Endodermal cell (in vitro differentiated cells): ENCODE measurements at regions not wholly inside any gene's neighbourhood (a gene's known extent, or its start where the extent isn't known, plus 50 kb on each side); places are given as distances from the start of the nearest gene placed in this dataset.

Experiments used
- DNase-seq: peaks from one replicate; pipeline ENCODE4 v3.0.0-alpha.2; 2017
- H3K27ac ChIP-seq: 2 replicates; pipeline ENCODE4 v1.5.1; 2013; ENCODE audit warnings: mild to moderate bottlenecking, low read depth, low read length, moderate library complexity
- H3K27me3 ChIP-seq: 2 replicates; pipeline ENCODE4 v1.6.1; 2013; ENCODE audit warnings: mild to moderate bottlenecking, low read length, moderate library complexity; ENCODE audit not compliant: insufficient read depth, control insufficient read depth, poor library complexity, severe bottlenecking
- H3K36me3 ChIP-seq: 2 replicates; pipeline ENCODE4 v1.7.0; 2013; ENCODE audit warnings: mild to moderate bottlenecking, low read length, moderate library complexity; ENCODE audit not compliant: control insufficient read depth, insufficient read depth
- H3K4me1 ChIP-seq: one replicate; pipeline ENCODE4 v1.7.0; 2013; ENCODE audit warnings: low read length; ENCODE audit not compliant: control insufficient read depth, insufficient read depth
- H3K4me3 ChIP-seq: 2 replicates; pipeline ENCODE4 v1.5.1; 2013; ENCODE audit warnings: mild to moderate bottlenecking, low read length, moderate library complexity
- H3K9ac ChIP-seq: 2 replicates; pipeline ENCODE4 v1.6.1; 2013; ENCODE audit warnings: mild to moderate bottlenecking, low read length, moderate library complexity; ENCODE audit not compliant: poor library complexity, severe bottlenecking; ENCODE audit errors: extremely low read depth
- H3K9me3 ChIP-seq: 2 replicates; pipeline ENCODE4 v1.6.1; 2013; ENCODE audit warnings: mild to moderate bottlenecking, low read length, moderate library complexity; ENCODE audit not compliant: control insufficient read depth
- H3K27ac Mint-ChIP-seq: 2 replicates; pipeline ENCODE4 v1.8.0; 2020; ENCODE audit warnings: mixed read lengths
- H3K27me3 Mint-ChIP-seq: 2 replicates; pipeline ENCODE4 v1.8.0; 2021; ENCODE audit warnings: mild to moderate bottlenecking, mixed read lengths; ENCODE audit not compliant: insufficient read depth
- H3K36me3 Mint-ChIP-seq: 2 replicates; pipeline ENCODE4 v1.8.0; 2020; ENCODE audit warnings: low read depth, mixed read lengths
- H3K4me1 Mint-ChIP-seq: 2 replicates; pipeline ENCODE4 v1.8.0; 2020; ENCODE audit warnings: mixed read lengths
- H3K4me3 Mint-ChIP-seq: 2 replicates; pipeline ENCODE4 v1.8.0; 2020; ENCODE audit warnings: mild to moderate bottlenecking, moderate library complexity, mixed read lengths
- H3K9me3 Mint-ChIP-seq: 2 replicates; pipeline ENCODE4 v1.8.0; 2020; ENCODE audit warnings: mild to moderate bottlenecking, mixed read lengths
- CTCF ChIP-seq: fragments of 200-600 bp; sonication (generic); conservative IDR thresholded peaks from 2 replicates; pipeline ENCODE4 v1.5.0; 2021; ENCODE audit warnings: antibody characterized with exemption, mild to moderate bottlenecking
- WGBS, 2 experiments: methylation state at CpG; one replicate each; pipeline versions ENCODE4 v1.1.5 to v1.1.7; 2013; ENCODE audit warnings: missing lambda C conversion rate in 2 of 2, mixed read lengths in 1 of 2; ENCODE audit not compliant: insufficient coverage in 1 of 2, insufficient read length in 1 of 2; 5-methylcytosine and 5-hydroxymethylcytosine counted together

- Histone ChIP-seq H3K4me1 (no peaks in the 10 kb centered on the region), H3K27me3 (no peaks in the 10 kb centered on the region), H3K9ac (no peak overlapping the region), H3K36me3 (no peaks in the 10 kb centered on the region), H3K9me3 (peaks cover 16% of the 10 kb centered on the region), H3K4me3 (no peak overlapping the region), H3K27ac (no peak overlapping the region)
- H3K27ac Mint-ChIP-seq = peak overlapping the region; percentile 37
- 81 to 100% methylated on average over 1 to 2 of the region's 2 CpGs for WGBS, 2 experiments
- no peaks in the 10 kb centered on the region for H3K36me3 Mint-ChIP-seq
- no peak for TF ChIP-seq CTCF
- no peaks in the 10 kb centered on the region for H3K9me3 Mint-ChIP-seq
- no peak overlapping the region for H3K4me3 Mint-ChIP-seq
- no peaks in the 10 kb centered on the region for H3K27me3 Mint-ChIP-seq
- peak; percentile 53 for DNase-seq
- H3K4me1 Mint-ChIP-seq = peaks cover 8% of the 10 kb centered on the region
Measured at GRCh38 chr1:187157552-187157951, 328.8 kb downstream of the PLA2G4A start.

- H3K27me3 ChIP-seq = no peaks in the 10 kb centered on the region
- no peaks in the 10 kb centered on the region for H3K27me3 Mint-ChIP-seq
- H3K4me1 Mint-ChIP-seq = no peaks in the 10 kb centered on the region
- no peak for DNase-seq
- no peak overlapping the region for H3K27ac Mint-ChIP-seq
- H3K36me3 ChIP-seq = no peaks in the 10 kb centered on the region
- peaks cover 8% of the 10 kb centered on the region for H3K9me3 ChIP-seq
- no peak for TF ChIP-seq CTCF
- H3K4me1 ChIP-seq = no peaks in the 10 kb centered on the region
- no peak overlapping the region for H3K4me3 Mint-ChIP-seq
- no peak overlapping the region for H3K4me3 ChIP-seq
- no peaks in the 10 kb centered on the region for H3K36me3 Mint-ChIP-seq
- H3K27ac ChIP-seq = no peak overlapping the region
- H3K9ac ChIP-seq = no peak overlapping the region
- H3K9me3 Mint-ChIP-seq = peaks cover 8% of the 10 kb centered on the region
Measured at GRCh38 chr1:187167555-187167954, 338.8 kb downstream of the PLA2G4A start.

GRCh38 chr1:187168297-187168696, 339.5 kb downstream of the PLA2G4A start:
- Mint-ChIP-seq H3K27me3 (no peaks in the 10 kb centered on the region), H3K36me3 (no peaks in the 10 kb centered on the region), H3K4me1 (no peaks in the 10 kb centered on the region), H3K27ac (no peak overlapping the region), H3K9me3 (peaks cover 8% of the 10 kb centered on the region), H3K4me3 (no peak overlapping the region)
- Histone ChIP-seq H3K4me3 (no peak overlapping the region), H3K27ac (no peak overlapping the region), H3K9ac (no peak overlapping the region), H3K27me3 (no peaks in the 10 kb centered on the region), H3K4me1 (no peaks in the 10 kb centered on the region), H3K36me3 (no peaks in the 10 kb centered on the region), H3K9me3 (peaks cover 8% of the 10 kb centered on the region)
- no peak for TF ChIP-seq CTCF
- DNase-seq = no peak
- 57 to 75% methylated on average over 1 to 2 of the region's 2 CpGs for WGBS, 2 experiments
